Choroid plexus epithelial cell (primary cell): ENCODE measurements at regions not wholly inside any gene's neighbourhood (a gene's known extent, or its start where the extent isn't known, plus 50 kb on each side); places are given as distances from the start of the nearest gene placed in this dataset.

ENCODE experiments used
- DNase-seq: peaks from one replicate; pipeline ENCODE4 v3.0.0-alpha.2; 2010; ENCODE audit warnings: low read depth
- H3K4me3 ChIP-seq: 2 replicates; pipeline ENCODE4 v1.5.1; 2011; ENCODE audit warnings: low read depth, mild to moderate bottlenecking, control low read depth, low read length, moderate library complexity
- CTCF ChIP-seq: conservative IDR thresholded peaks from 2 replicates; pipeline ENCODE4 v1.5.1; 2011; ENCODE audit warnings: low read depth, mild to moderate bottlenecking, control low read depth, inconsistent platforms, low read length, moderate library complexity

GRCh38 chrX:3191796-3192195 is 150.5 kb downstream of the ARSF start:
- DNase-seq, result no peak
- H3K4me3 ChIP-seq, result no peak overlapping the region
- TF ChIP-seq CTCF, result no peak

DNA sequence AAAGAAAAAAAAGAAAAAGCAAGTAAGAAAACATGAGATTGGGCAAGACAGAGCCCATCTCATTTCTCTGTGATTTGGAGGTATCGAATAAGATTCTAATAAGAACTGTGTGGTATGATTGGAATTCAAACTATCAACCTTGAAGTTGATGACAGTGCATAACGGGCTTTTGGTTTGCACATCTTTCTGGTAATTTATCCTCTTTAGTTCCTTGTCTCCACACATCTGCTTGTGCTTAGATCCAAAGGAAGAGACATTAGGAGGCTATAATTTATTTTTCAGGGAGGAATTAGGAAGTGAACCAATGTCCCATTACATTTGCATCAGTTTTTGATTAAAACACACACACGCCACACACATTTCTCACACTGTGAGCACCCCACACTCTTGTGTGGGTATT is 149.9 kb downstream of the ARSF start:
- no peak for TF ChIP-seq CTCF
- no peak overlapping the region for H3K4me3 ChIP-seq
- peak; percentile 31 for DNase-seq

DNA sequence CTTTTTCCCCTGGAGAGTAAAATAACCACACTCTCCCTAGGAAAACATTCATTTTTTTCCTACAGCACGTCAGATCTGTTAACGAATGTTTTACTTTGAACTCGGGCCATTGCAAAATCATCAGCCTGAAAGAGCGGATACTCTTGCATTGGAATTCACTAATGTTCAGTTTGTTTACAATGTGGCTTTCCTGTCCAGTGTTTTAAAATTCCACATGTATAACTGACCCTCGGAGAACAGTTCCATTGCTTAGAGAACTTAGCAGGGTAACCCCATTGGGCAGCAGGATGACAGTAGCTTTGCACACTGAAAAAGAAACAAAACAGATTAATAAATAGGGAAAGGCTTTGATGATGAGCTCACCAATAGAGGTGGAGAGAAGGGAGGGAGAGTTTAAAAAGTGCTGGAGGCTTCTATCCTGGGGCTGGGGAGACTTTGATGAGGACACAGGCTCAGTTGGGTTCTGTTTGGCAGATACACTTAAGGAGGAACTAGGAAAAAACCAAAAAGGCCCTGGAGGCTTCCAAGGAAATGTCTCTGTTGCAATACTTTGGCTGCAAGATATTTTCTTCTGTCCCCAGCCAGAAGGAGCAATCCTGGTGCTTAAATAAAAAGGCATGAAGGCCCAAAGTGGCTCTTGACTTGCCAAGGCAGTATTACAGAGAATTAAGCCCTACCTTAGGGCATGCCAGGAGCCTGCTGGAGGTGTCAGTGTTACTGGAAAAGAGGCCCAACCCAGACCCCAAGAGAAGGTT is 143.1 kb downstream of the ARSF start:
- DNase-seq, result peak; percentile 94
- no peak overlapping the region for H3K4me3 ChIP-seq
- TF ChIP-seq CTCF, result no peak

DNA sequence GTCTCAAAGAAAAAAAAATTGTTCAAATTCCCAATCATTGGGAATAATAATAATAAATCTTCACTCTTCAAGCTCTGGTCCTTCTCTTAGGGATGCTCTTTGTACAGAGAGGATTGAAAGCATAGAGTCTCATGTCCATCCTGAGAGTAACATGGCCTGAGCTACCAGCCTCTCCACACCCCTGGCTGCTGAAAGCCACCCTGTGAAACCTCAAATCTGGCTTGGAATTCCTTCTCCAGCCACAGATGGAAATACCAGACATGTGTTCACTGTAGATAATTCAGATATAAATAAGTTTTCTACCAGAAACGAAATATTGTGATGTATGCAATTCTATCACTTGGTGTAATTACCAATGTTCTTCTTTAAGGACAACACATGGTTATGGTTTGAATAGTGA is 140.6 kb downstream of the ARSF start:
- H3K4me3 ChIP-seq, result no peak overlapping the region
- peak; percentile 54 for DNase-seq
- TF ChIP-seq CTCF, result no peak

- H3K4me3 ChIP-seq, result no peak overlapping the region
- DNase-seq, result no peak
- no peak for TF ChIP-seq CTCF
These were observed 137.1 kb downstream of the ARSF start for GRCh38 chrX:3178329-3178728.

DNA sequence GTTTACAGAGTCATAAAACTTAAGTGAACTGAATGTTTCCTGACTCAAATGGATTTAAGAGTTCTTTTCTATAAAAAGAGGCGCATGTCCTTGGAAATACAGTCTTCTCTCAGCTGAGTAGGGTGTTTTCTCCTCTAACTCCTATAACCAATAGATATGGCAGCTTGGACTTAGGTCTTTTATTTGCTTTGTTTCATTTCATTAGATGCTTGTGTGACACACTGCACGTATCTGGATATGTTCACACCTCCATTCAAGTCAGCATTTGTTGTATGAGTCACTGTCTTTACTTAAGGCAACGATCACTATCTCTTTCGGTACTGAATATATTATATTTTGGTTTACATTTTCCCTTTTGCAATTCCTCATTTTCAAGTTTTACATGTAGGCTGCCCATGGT is 136.6 kb downstream of the ARSF start:
- no peak overlapping the region for H3K4me3 ChIP-seq
- no peak for TF ChIP-seq CTCF
- DNase-seq, result peak; percentile 36

DNA sequence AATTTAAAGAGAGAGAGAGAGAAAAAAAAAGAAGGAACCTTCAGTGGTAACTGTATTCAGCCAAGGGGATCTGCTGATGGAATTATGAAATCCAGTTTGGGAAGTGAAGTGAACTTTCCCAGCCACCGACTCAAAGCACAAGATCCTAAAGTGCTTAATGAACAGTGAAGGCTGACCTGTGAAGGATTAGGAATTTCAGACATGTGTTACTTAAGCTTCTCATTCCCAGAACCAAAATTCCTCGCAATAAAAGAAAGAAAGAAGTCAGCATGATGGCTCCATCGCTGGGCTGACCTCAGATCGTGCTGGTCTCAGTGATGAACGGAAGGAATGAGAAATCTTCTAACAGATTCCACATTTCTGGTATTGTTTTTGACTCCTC is 135.2 kb downstream of the ARSF start:
- peak; percentile 70 for DNase-seq
- H3K4me3 ChIP-seq, result no peak overlapping the region
- TF ChIP-seq CTCF, result no peak
